ENCODE measurements at regions not wholly inside any gene's neighbourhood (a gene's known extent, or its start where the extent isn't known, plus 50 kb on each side); places are given as distances from the start of the nearest gene placed in this dataset.
A peak's percentile ranks its signal among the peaks of the same experiment; 100 is the strongest.

DNA sequence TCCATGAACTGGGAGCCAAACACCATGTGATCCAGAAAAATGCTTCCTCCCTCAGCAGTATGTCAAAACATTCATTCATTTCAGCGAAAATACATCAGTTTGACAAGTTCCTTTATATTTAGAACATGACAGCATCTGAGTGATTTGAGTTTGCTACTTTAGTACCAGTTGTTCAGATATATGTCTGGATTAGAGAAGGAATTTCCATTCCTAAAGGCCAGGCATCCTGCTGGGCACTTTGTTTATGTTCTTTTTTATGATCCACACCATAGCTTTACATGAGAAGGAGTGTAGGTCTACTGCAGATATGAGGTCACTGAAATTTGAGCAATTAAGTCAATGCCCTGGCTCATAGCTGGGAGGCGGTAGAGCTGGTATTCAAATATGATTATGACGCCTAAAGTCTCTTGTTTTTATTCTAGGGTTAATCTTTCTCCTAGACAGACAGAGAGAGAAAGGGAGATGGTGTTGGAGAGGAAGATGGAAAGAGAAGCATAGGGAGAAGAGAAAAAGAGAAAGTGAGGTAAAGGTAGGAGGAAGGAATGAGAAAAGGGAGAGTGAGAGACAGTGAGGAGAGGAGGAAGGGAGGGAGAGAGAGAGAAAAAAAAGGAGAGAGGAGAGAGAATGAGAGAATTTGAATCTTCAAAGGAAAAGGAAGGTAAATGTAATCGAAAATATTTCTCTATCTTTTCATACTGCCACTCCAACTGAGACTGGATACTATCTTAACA lies 839.5 kb upstream of the FANCL start:
- no peak for DNase-seq (ENCODE audit: low read depth in 2 of 2)

DNA sequence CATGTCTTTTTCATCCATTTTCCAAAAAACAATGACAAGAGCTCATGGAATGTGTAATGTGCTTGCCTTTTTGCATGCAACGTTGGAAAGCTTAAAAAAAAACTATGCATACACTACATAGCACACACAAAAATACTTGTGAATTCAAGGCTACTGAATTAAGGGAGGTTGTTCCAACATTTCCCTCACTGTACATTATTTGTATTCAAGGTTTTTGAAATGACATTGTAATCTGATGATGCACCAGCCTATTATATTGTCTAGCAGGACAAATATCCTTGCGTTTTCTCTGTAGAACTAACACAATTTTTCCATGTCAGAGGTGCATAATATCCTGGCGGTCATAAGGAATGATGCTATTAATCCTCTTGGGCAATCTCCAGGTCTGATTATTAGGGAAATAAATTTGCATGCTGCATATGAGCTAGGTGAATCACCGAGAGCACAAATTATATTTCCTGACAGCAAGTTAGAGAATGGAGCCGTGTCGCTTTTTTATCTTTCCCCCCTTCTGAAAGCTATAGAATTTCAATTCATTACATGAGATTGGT lies 836.9 kb upstream of the FANCL start:
- DNase-seq (ENCODE audit: low read depth in 2 of 2), result no peak

DNA sequence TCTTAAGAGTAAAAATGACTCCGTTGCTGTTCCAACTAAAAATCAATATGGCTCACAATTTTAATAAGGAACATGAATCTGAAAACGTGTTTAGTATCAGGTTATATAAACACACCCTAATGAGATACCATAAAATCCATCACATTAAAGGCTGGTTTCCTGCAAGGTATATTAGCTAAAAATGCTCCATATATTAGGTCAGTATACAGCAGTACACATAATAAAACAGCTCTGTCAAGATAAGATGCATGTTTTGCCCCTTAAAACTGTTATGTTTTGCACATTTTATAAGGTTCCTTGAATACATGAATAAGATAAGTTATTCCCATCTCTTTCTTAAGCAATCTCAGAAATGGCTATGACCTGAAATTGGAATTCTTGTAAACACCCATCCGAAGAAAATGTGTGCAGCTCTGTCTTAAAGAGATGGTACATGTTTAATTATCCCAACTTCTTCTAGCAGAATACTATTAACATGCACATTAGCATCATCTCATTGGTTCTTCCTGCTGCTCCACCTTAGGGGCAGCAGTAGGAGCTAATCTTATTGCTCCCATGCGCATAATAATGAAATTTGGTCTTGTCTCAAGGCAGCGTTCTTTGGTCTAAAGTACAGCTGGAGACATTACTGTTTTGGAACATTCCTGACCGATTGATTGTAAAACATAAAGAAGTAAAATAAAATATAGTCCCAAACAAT lies 836.1 kb upstream of the FANCL start:
- DNase-seq (ENCODE audit: low read depth in 2 of 2), result no peak

DNA sequence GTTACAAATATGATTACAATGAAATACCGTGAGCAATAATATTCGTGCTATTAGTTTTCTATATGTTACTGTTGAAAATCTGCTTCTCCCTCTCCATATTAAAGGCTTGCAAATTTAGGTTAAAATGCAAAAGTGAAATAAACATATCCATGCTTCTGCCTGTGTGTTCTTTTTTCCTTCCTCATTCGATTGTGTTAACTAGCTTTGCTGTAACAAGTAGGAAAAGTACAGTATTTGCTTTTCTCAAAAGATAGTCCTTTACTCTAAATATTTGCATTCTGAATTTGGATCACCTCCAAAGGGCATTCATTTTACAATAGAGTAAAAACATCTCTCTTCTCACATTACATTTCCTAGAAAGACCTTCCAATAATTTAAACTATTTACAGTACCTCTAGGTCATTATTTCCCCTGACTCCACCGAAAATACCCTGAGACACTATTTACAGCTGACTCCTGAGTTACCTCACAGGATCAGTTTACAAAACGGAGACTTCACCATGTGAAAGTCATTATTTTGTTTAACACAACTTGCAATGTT lies 835.0 kb upstream of the FANCL start:
- no peak for DNase-seq (ENCODE audit: low read depth in 2 of 2)

DNA sequence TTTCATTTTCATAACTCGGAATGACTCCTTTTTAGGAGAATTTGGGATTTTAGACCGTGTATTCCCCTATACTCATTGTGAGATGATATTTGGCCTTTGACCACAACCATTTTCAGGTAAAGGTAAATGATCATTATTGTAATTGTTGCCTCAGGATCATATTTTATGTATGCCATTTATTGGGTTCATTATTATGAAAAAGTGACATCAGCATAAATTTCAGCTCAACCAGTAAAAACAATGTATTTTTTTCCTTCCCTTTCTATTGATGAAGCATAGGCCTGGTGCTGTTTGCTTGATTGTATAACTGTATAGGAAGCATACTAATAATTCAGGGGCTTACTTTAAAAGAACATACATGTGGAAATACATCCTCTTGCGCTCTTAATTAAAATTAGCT lies 832.9 kb upstream of the FANCL start:
- no peak for DNase-seq (ENCODE audit: low read depth in 2 of 2)

GRCh38 chr2:59073286-59073685 lies 832.2 kb upstream of the FANCL start:
- DNase-seq (ENCODE audit: low read depth in 2 of 2), result no peak

- DNase-seq (ENCODE audit: low read depth in 2 of 2), result no peak
These were observed 827.1 kb upstream of the FANCL start for GRCh38 chr2:59068255-59068654.

DNA sequence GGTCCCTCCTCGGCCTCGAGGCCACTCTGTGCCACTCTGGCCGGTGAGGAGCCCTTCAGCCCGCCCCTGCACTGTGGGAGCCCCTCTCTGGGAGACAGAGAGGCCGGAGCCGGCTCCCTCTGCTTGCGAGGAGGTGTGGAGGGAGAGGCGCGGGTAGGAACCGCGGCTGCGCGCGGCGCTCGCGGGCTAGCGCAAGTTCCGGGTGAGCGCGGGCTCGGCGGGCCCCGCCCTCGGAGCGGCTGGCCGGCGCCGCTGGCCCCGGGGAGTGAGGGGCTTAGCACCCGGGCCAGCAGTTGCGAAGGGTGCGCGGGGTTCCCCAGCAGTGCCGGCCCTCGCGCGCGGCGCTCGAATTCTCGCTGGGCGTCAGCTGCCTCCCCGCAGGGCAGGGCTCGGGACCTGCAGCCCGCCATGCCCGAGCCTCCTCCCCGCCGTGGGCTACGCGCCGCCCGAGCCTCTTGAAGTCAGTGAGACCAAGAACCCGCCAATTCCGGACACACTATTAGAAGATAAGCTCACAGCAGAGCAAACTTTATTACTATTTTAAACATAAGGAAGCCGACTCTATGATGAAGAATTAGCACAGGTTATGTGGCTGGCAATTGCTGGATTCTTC lies 825.8 kb upstream of the FANCL start:
- no peak for DNase-seq (ENCODE audit: low read depth in 2 of 2)

- no peak for DNase-seq (ENCODE audit: low read depth in 2 of 2)
These were observed 806.4 kb upstream of the FANCL start for GRCh38 chr2:59047373-59047995.

DNA sequence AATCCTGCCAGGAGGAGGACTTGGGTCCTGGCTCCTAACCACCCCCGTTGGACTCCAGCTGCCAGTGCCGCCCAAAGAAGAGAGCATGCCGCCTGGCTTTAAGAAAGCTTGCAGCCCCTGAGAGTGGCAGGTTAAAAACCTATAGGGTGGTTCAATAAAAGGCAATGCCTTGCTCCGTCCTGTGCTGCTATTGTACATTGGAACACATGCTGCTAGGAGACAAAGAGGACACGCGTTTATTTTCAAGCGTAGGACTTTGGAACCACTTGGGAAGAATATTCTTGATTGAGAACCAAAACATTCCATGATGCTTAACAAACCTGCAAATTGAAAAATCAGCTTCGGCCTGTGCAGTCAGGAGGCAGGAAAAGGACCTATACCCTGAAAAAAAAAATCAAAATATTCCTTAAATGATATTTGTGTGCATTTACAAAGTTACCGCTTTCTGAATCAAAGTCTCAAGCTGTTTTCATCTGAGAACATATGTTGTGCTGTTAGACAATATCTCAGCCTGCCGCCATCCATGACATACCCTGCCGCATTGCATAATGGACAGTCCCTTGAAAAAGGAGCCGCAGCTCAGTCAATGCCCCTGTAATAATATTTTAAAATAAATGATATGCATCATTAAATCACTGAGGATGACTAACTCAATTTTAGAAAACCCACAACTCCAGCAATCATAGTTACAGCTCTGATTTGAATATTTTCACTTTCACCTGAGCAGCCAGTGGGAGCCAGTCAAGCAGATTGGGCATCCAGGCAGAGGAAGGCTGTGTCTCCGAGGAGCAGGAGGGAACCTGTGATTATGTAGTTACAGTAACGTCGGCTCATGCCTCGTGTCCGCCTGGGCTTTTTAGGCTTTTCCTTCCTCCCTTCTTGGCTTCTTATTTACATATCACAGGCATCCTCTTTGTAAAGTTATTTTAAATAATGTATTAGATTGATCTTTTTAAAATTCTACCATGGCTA lies 805.6 kb upstream of the FANCL start:
- no peak for DNase-seq (ENCODE audit: low read depth in 2 of 2)

DNA sequence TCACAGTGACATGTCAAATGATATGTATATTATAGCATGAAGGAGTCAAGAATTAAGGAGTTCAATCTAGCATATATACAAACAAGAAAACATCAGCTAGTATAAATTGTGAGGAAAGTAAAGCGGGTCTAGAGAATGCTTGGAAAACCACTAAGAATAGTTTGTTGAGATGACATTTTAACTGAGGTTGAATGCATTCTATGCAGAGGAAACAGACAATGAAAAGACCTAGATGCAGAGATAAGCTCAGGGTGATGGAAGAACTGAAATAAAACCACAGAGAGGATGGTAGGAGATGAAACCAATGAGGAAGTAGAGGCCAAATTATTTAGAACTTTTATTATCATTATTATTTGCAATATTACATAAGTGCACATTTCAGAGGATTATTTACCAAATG lies 803.6 kb upstream of the FANCL start:
- no peak for DNase-seq (ENCODE audit: low read depth in 2 of 2)

DNA sequence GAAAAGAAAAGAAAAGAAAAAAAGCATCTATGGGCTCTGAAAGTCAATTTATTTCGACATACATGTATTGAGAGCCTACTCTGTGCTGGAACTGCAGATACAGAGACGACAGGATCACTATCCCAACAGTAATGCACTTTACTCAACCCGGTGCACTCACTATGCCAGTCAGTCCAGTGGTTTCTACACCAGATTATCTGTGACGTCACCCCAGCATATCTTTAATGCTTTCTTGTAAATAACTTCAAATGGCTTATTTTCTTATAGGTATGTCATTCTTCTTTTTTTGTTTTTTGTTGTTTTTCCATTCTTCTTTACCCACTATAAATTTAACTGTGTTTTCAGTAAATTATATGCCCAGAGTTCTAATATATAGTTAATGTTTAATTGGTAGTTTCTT lies 800.0 kb upstream of the FANCL start:
- DNase-seq (ENCODE audit: low read depth in 2 of 2), result no peak

- no peak for DNase-seq (ENCODE audit: low read depth in 2 of 2)
These were observed 793.7 kb upstream of the FANCL start for GRCh38 chr2:59034837-59035236.

GRCh38 chr2:59034106-59034505 lies 793.0 kb upstream of the FANCL start:
- no peak for DNase-seq (ENCODE audit: low read depth in 2 of 2)

DNA sequence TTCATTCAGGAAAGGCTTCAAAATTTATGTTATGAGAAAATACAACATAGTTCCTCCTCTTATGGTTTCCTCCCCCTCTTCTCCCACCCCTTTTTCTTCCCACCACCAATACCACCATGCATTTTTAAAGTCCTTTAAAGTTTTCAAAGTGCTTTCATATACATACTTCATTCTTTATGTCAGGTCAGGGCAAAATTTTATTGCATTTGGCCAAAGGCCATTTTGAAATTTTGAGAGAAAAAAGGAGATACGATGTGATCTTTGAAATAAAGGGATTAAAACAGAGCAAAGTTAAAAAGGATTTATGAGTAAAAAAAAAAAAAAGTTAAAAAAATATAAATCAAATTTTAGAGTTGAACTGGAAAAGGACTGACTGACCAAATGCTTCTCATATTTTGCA lies 792.5 kb upstream of the FANCL start:
- no peak for DNase-seq (ENCODE audit: low read depth in 2 of 2)

GRCh38 chr2:59032499-59032898 lies 791.4 kb upstream of the FANCL start:
- DNase-seq (ENCODE audit: low read depth in 2 of 2), result no peak

DNA sequence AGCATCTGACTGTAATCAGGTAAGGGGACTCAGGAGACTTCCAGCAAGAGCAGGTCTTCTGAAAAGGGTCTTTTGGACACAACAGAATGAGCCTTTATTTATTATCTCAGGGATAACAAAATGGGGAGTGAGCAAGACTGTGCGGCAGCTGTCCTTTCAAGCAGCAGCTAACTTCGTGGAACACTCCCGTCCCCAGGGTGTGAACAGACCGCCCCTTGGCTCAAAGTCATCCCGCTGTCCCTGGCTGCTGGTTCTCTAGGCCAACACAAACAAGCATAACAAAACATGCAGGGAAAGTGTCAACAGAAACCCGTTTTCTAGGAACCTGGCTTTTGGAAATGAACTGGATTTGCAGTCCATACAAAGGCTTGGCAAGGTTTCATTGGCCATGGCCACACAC lies 787.9 kb upstream of the FANCL start:
- no peak for DNase-seq (ENCODE audit: low read depth in 2 of 2)

DNA sequence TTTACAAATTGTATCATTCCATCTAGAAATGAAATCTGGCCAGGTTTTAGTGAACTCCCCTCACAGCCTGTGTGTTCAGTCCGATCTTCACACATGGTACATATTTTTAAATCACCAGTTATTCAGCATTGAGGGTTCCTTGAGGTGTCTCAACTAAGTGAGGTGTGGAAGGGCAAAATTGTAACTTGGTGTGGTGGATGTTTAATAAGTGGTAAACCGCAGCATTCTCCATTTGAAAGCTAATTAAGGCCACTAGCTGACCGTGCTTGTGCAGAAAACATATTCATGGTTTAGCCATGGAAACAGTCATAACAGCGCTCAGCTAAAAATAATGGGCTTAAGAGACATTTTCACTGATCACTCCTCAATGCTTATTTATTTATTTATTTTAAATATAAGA lies 786.2 kb upstream of the FANCL start:
- no peak for DNase-seq (ENCODE audit: low read depth in 2 of 2)

- DNase-seq (ENCODE audit: low read depth in 2 of 2), result peak in 1 of 2 donors; percentile 1
These were observed 784.1 kb upstream of the FANCL start for GRCh38 chr2:59025157-59025757.

GRCh38 chr2:59021786-59022185 lies 780.7 kb upstream of the FANCL start:
- DNase-seq (ENCODE audit: low read depth in 2 of 2), result no peak

All from stimulated activated CD4-positive, alpha-beta T cell treated with anti-CD3 and anti-CD28 coated beads, Interleukin-1b, Interleukin-23, amount 100 ng/mL, for 4 hours (primary cell).